HG03460 (cell line): ENCODE measurements at regions not wholly inside any gene's neighbourhood (a gene's known extent, or its start where the extent isn't known, plus 50 kb on each side); places are given as distances from the start of the nearest gene placed in this dataset.

Experiments
- ATAC-seq: cut with Tn5 transposase; IDR thresholded peaks from one replicate; pipeline ENCODE4 v1.9.1; 2021; ENCODE audit not compliant: unreplicated experiment

DNA sequence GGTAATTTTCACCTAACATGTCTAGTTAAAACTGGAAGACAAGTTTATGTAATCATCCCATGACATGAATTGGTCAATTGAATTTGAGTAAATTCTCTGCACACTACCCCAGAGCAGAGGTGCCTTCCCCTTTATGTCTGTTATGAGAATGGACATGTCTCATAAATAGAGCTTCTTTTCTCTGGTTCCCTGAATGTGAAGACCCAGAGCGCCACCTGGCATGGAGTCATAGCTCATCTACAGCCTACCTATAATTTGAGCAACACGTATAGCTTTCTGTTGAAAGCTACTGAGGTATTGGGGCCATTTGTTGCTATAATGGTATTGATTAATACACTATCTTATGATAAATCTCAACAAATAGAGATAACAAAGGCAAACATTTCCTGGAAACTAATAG is 626.5 kb upstream of the GALNTL6 start:
- no peak for ATAC-seq

DNA sequence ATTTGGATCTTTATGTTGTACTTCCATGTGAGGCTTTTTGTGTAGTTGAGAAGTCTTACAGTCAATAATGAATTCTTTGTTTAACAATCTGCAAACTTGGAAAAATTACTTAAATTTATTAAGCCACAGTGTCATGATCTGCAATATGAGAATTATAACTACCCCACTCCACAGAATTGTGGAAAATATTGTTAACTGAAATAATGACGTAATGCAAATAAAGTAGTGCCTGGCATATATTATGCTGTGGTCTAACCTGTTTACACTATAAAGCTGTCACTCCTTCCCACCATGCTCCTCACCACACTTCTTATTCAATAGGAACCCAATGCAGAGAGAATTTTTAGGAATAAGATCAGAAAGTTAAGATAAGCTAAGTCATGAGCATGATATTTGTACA is 632.1 kb upstream of the GALNTL6 start:
- no peak for ATAC-seq

GRCh38 chr4:171170671-171171070 is 642.5 kb upstream of the GALNTL6 start:
- ATAC-seq = no peak

GRCh38 chr4:171169396-171169795 is 643.8 kb upstream of the GALNTL6 start:
- ATAC-seq = no peak

GRCh38 chr4:171162478-171162877 is 650.7 kb upstream of the GALNTL6 start:
- ATAC-seq = no peak

DNA sequence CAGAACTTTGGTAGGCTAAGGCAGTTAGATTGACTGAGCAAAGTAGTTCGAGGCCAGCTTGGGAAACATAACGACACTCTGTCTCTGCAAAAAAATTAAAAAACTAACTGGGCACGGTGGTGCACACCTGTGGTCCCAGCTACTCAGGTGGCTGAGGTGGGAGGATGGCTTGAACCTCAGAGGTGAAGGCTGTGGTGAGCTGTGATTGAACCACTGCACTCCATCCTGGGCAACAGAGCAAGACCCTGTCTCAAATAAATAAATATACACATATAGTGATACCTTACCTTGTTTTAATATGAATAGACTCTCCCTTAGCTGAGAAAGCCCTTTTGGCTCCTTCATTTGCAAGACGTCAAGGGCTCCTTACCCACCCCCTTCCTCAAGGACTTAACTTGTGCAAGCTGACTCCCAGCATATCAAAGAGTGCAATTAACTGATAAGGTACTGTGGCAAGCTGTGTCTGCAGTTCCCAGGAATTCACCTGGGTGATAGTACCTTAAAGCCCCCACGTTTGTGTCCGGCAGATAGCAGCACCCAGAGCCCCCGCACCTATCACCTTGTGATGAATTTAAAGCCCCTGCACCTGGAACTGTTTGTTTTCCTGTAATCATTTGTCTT is 655.6 kb upstream of the GALNTL6 start:
- no peak for ATAC-seq

GRCh38 chr4:171142639-171143038 is 670.6 kb upstream of the GALNTL6 start:
- ATAC-seq = no peak

GRCh38 chr4:171142045-171142444 is 671.2 kb upstream of the GALNTL6 start:
- ATAC-seq = no peak

DNA sequence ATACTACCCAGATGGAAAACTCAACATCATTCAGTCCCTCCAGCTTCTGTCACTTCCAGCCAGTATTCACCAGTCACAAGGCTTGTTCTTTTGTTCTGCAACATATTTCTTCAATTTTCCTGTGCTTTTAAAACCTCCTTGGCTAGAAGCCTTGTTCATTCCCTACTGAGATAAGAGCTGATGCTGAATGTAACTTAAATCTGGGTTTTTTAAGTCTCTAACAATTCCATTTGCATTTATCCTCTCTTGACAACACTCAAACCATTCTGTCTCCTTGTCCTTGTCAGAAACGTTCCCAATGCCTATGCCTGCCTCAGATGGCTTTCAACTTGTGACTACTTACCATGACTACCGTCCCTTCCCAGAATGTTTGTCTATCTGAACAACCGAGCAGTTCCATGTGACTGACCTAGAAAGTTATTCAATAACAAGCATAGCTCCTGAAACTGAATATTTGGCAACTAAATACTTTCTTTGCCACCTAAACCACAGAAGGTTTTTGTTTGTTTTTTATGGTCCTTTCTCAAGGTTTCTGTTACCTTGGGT is 682.9 kb upstream of the GALNTL6 start:
- ATAC-seq = no peak

DNA sequence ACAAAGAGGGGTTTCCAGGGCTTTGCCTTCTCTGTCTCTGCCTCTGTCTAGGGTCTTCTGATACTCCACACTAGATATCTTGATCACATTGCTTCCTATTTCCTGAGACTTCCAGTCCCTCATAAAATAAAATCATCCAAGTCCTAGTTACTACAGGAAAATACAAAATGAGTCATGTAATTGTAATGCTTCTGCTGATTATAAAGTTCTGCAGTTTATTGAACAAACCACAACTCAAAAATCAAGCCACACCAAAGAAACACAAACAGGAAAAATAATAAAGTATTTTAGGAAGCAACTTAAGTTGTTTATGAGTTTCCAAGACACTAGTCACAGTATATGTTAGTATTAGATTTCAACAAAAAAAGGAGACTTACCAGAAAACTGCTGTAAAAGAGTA is 695.1 kb upstream of the GALNTL6 start:
- ATAC-seq = no peak

GRCh38 chr4:171117457-171117856 is 695.7 kb upstream of the GALNTL6 start:
- ATAC-seq = no peak

GRCh38 chr4:171101845-171102244 is 711.4 kb upstream of the GALNTL6 start:
- ATAC-seq = no peak

- no peak for ATAC-seq
These were observed 726.1 kb upstream of the GALNTL6 start for GRCh38 chr4:171087089-171087488.

GRCh38 chr4:171067422-171067821 is 745.8 kb upstream of the GALNTL6 start:
- ATAC-seq = no peak

DNA sequence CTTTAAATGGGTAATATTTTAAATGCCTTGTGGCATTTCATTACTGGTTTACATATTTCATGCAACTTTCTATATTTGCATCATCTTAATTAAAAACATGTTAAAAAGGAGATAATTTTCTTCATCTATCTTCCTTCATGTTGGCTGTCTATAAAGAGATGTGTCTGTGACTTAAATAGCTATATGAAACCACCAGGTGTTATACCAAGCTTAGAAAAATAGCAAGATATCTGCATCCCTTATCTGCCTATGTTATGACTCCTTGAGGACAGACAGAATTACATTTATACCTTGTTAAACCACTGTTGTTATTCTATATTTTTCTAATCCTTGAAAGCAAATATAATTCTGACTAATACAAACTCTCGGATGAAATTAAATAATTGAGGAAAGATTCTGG is 763.8 kb upstream of the GALNTL6 start:
- ATAC-seq = no peak

DNA sequence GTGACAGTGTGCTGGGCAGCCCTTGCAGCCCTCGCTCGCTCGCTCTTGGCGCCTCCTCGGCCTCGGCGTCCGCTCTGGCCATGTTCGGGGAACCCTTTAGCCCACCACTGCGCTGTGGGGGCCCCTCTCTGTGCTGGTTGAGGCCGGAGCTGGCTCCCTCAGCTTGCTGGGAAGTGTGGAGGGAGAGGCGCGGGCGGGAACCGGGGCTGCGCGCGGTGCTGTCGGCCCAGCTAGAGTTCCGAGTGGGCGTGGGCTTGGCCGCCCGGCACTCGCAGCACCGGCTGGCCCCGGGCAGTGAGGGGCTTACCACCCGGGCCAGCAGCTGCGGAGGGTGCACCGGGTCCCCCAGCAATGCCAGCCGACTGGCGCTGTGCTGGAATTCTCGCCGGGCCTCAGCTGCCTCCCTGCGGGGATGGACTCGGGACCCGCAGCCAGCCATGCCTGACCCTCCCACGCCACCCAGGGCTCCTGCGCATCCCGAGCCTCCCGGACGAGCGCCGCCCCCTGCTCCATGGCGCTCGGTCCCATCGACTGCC is 770.1 kb upstream of the GALNTL6 start:
- ATAC-seq = no peak

DNA sequence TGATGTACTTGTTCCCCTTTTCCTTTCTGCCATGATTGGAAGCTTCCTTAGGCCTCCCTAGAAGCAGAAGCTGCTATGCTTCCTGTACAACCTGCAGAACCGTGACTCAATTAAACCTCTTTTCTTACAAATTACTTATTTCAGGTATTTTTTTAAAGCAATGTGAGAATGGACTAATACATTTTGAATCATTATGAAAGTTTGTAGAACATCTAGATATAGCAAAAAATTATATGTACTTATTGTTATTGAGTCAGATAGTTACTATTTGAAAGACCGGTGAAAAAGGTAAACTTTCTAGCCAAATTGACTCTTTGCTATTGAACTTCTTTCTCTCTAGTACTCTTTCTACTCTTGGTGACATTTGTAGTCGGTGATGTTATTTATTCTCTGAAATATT is 777.3 kb upstream of the GALNTL6 start:
- no peak for ATAC-seq

- ATAC-seq = no peak
These were observed 781.9 kb upstream of the GALNTL6 start for GRCh38 chr4:171031338-171031737.

GRCh38 chr4:171025776-171026175 is 787.4 kb upstream of the GALNTL6 start:
- ATAC-seq = no peak

- ATAC-seq = no peak
These were observed 787.9 kb upstream of the GALNTL6 start for GRCh38 chr4:171025343-171025742.

- ATAC-seq = no peak
These were observed 788.4 kb upstream of the GALNTL6 start for GRCh38 chr4:171024720-171025303.

- no peak for ATAC-seq
These were observed 790.4 kb upstream of the GALNTL6 start for GRCh38 chr4:171022824-171023230.

GRCh38 chr4:171017593-171017992 is 795.6 kb upstream of the GALNTL6 start:
- ATAC-seq = no peak
